DOHH2 (cell line): ENCODE measurements at regions not wholly inside any gene's neighbourhood (a gene's known extent, or its start where the extent isn't known, plus 50 kb on each side); places are given as distances from the start of the nearest gene placed in this dataset.

ENCODE experiments used
- EZH2phosphoT487 ChIP-seq: fragments of 200-600 bp; sonication (generic); IDR thresholded peaks from 2 replicates; pipeline ENCODE4 v1.6.1; 2017; ENCODE audit warnings: borderline replicate concordance, mild to moderate bottlenecking, antibody characterized with exemption, low read length, moderate library complexity, mixed read lengths
- TF ChIP-seq, protein P1 (sequence below): fragments of 200-600 bp; sonication (generic); IDR thresholded peaks from one replicate; pipeline ENCODE4 v1.5.1; 2014; ENCODE audit warnings: antibody characterized with exemption, mild to moderate bottlenecking, low read depth, low read length; ENCODE audit not compliant: poor library complexity, severe bottlenecking

DNA sequence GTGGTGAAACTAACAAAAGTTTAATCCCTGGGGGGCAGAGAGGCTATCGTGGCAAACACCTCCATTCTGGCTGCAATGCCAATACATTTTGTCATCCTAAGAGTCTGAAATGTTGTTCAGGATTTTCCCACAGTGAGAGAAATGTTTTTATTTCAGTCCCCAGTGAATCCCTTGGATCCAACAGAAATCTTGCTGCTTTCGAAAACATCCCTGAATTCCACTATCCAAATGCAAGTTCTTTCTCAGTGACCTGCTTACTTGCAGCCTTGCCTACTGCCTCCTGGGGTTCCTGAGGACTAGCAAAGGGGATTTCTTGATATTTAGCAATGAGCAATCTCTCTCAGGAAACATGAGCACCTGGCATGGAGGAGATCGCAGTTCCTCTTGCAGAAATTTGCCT lies 202.1 kb upstream of the IRX3 start:
- TF ChIP-seq, protein P1, sequence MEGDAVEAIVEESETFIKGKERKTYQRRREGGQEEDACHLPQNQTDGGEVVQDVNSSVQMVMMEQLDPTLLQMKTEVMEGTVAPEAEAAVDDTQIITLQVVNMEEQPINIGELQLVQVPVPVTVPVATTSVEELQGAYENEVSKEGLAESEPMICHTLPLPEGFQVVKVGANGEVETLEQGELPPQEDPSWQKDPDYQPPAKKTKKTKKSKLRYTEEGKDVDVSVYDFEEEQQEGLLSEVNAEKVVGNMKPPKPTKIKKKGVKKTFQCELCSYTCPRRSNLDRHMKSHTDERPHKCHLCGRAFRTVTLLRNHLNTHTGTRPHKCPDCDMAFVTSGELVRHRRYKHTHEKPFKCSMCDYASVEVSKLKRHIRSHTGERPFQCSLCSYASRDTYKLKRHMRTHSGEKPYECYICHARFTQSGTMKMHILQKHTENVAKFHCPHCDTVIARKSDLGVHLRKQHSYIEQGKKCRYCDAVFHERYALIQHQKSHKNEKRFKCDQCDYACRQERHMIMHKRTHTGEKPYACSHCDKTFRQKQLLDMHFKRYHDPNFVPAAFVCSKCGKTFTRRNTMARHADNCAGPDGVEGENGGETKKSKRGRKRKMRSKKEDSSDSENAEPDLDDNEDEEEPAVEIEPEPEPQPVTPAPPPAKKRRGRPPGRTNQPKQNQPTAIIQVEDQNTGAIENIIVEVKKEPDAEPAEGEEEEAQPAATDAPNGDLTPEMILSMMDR = no peak
- no peak for TF ChIP-seq EZH2phosphoT487
